ENCODE measurements at regions not wholly inside any gene's neighbourhood (a gene's known extent, or its start where the extent isn't known, plus 50 kb on each side); places are given as distances from the start of the nearest gene placed in this dataset.

DNA sequence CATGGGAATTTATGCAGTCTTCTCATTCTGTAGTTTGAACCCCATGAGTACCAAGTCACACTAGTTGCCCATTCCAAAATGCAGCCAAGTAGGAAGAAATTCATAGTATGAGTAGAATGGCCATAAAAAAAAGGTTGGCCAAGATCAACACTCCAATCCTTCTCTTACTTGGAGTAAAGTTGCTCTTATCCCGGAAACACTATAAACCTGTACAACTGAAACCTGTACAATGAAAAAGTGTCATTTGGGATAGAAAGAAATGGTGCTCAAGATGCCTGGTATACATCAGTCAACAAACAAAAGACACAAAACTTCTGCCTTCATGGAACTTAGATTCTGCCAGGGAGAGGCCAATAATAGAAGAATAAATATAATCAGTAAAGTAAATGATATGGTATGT, 325.0 kb downstream of the NFIB start:
- DNase-seq, result no peak

DNA sequence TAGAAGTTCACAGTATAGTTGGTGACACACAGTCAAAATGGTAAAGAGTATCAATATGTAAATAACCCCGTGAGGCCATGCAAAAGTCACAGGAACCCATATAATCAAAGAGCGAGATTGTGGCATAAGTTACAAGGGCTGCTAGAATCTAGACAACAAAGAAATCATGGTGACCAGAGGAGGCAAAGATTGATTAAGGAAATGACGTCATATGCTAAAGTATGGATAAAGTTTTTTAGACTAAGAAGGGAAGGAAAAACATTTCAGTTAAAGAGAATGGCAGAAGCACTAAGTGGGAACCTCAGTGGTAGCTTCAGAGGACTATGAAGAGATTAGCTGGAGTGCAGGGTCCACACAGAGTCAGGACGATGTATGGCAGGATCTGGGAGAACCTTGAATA, 330.3 kb downstream of the NFIB start:
- no peak for DNase-seq

DNA sequence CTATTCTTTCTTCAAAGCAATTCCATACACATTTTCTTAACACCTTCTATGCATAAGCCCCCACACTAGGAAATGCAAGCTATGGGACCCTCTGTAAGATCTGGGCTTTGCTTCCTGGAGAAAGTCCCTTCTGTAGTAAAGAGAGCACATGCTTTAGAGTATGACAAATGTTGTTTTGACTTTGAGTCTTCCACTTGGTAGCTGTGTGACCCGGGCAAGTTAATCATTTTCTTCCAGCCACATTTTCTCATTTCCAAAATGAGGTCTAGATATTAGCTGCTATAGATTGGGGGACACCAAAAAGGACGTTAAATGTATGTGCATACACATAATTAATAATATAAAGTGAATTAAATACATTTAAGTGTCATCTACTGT, 334.0 kb downstream of the NFIB start:
- no peak for DNase-seq

DNA sequence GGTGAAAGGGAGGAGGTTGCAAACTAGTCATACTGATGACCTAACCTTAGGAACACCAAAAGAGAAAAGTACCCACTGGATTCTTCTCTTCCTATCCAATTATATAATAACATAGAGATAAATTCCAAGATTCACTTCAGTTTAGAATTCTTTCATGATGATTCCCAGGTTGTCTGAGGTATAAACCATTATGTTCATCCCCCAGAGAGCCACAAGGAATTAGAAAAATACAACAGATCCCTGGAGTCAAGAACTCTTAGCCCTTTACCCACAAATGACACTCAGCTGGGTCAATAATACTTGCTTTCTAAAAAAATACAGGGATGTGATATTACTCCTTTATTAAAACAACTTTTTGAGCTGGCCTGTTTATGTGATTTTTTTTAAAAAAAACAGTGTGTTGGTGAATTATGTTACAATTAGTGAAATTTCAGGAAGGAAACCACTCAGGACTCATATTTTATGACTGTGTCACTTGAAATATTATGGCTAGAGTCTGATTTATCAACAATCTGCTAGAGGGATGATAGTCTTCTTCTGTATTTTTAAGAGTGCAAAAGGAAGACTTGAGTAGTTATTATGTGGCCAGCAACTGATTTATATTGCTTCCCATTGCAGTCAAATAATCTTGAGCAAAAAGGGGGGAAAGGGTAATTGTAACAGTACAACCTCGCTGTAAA, 338.2 kb downstream of the NFIB start:
- DNase-seq, result peak; percentile 31

DNA sequence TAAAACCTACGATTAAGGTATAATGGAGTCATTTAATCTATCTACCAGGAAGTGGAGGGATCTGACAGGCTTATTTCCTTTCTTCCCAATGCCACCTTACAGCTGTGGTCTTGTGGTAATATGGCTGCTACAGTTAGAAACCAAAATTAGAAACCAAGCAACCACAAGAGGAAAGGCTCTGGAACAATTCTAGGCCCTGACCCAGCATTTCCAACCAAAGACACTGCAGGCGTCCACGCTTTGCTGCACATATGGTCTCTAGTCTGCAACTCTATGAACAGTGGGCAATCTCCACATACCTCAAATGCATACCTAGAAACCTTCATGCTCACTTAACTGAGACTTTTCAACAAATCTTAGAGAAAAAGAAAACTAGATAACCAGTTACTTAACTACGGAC, 339.1 kb downstream of the NFIB start:
- peak; percentile 90 for DNase-seq

DNA sequence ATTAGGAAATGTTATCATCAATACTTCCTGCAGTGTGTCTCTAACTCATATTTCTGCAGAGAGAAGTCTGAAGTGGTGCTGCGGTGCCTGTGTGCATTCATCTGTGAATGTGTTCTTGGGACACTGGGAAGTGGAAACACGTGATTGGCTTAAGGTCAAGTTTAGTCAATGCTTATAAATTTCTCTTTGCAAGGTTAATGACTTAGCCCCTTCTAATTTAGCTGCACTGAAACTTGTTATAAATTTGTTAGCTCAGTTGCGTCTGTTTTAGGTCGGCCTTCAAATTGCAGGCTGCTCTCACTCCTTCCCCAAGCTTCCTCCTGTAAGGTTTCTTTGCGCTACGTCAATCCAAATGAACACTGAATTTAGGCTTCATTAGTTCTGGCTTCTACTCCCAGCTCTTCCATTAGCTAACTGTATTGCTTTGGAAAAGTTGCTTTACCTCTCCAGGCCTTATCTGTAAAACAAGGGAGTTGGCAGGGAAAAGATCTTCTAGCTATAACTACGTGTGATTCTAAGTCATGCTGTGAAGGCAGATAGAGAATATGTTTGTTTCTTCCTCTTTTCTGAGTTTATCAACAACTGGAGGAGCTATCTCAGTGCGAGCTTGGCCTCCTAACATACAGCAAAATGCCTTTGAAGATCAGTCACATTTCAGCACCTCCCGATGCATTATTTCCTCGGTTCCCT, 341.8 kb downstream of the NFIB start:
- DNase-seq, result peak; percentile 80

DNA sequence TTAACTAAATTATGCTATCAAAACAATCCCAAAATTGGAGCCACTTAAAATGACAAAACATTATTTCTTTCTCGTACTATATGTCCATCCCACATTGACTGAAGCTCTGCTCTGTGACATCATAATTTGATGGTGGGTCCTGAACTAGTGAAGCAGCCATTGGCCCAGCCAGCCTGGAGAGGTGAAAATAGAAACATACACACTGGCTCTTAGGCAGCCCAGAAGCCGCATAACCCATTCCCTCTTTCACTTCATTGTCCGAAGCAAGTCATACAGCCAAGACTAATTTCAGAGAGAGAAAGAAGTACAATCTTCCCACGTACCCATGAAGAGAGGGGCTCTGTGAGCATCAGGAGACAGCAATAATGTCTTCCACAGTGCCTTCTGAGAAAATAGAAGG, 342.5 kb downstream of the NFIB start:
- peak; percentile 48 for DNase-seq

DNA sequence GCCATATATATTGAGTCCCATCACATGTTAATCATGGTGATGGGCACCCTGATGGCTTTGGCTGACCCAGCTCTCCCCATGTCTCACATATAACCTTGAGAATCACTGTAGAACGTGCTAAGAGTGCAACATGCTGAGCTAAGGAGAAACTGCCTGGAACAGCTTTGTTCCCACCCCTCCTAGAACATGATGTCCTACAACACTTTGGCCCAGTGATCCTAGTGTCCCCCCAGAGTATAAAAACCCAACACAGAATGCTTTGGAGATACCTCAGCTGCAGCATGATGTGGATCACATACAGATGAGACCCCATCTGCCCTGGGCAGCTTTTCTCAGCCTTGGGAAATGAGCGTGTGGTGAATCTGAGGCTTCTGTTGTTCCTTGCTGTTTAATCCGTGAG, 343.5 kb downstream of the NFIB start:
- no peak for DNase-seq

DNA sequence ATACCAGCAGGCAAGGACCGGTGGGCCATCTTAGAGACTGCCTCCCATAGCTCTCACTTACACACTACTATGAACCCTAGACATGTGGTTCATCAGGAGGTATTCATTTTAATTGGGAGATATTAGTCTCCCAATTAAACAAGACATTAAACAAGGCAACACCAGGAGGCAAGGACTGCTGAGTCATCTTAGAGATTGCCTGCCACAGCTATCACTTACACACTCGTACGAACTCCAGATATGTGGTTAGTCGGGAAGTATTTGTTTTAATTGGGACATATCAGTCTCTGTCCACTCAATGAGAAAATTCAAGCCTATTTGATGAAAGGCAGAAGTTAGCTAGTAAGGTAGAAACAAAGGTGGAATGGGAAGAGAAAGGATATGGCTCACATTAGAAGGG, 343.9 kb downstream of the NFIB start:
- DNase-seq, result no peak

DNA sequence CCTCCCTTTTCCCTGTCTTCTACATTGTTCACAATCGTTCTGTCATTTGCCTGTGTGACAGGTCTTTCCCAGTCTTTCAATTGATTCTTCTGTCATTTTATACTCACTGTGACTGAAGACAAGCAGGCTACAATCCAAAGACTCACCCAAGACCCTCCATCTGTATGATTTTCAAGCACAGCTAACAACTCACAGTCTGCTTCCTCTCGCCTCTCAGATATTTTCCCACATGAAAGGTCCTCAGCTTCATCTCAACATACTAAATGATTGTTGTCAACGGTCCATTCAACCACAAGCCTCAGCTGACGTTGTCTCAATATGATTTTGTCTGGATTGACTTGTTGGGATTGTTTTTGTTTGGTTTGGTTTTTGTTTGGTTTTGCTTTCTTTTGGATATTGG, 346.5 kb downstream of the NFIB start:
- DNase-seq, result peak; percentile 92

DNA sequence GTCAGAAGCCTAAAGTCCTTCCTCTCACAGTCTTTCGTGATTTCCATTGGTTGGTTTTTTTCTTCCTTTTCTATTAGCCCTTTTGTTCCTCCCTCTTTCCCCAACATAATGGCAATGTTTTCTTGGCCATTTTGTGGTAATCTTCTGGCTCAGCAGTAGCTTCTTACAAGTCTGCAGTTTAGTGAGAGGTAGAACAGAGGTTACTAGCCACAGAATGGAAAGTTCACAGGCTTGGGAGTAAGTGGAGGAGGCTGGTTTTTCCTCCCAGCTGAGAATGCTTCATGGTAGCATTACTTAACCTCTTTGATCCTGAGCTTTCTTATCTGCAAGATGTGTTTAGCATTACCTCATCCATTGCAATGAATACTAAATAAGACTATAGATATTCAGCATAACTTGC, 346.9 kb downstream of the NFIB start:
- no peak for DNase-seq

DNA sequence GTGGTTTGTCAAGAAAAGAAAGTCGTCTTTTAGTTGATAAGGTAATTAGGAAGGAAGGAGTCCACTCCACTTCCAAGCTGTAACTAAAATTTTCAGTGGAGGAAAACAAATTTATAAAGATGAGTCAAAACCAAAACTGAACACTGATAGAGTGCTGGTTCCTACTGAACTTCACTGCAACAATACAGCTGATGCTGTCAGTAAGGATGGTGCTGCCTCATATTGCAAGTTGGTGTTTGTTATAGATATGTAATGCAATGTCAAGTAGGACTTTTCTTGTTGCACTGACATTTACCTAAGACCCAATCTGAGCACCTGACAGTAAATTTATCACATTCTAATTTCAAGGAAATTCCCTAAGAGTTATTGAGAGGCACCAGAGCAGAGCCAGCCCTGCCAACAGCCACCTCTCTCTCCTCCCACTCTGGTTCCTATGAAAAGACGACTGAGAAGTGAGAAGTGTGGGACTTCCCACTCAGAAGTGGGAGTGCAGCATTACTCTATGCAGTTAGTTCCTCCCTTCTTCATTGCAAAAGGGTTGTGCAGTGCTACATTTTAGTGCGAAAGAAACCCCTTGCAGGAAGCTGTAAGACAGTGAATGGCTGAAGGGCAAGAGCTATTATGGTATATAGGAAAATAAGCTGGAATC, 350.8 kb downstream of the NFIB start:
- no peak for DNase-seq

DNA sequence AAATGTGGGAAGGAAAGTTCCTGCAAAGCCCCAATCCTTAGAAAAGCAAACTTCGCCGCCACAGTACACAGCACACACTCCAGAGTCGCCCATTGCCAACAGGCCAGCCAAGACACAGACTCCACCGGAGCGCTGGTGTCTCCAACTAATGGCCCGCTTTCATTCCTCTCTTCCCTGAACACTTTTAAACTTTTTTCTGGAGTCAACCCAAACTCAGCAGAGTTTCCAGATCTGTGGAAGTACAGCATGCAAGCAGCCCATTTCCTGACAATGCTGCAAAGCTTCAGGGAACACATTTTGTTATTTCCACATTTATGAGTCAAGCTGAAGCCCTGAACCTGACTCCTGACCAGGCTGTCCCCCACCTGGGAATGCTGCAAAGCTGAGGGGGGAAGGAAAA, 351.9 kb downstream of the NFIB start:
- no peak for DNase-seq

DNA sequence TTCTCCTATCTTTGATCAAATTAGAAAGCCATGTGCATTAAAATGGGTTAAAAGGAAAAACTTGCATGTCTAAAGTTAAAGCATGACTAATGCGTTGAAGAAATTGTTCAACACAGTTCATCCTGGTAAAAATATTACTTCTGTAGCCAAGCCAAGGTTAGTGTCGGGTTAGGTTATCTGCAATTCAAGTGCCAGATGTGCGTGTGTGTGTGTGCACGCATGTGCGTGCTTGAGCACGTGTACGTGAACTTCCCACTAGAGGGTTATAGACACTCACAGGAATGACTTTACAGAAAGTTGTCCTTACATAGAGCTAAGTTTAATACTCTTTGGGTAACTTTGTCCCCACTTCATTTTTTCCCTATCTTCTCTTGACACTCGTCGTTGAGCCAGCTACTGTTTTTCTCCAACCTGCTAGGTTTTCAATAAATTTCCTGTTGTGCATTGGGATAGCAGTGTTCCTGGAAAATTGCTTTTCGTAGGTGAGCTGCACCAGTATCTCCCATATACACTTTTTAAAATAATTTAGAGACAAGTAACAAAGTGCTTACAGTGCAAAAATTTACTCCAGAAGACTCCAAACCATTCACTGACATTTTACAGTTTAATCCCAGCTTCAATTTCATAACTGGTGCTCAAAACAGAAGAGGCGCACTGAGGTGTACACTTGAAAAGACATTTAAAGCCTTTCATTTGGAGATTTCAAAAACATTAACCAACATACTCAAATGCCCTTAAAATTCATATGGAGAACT, 353.8 kb downstream of the NFIB start:
- DNase-seq, result no peak

DNA sequence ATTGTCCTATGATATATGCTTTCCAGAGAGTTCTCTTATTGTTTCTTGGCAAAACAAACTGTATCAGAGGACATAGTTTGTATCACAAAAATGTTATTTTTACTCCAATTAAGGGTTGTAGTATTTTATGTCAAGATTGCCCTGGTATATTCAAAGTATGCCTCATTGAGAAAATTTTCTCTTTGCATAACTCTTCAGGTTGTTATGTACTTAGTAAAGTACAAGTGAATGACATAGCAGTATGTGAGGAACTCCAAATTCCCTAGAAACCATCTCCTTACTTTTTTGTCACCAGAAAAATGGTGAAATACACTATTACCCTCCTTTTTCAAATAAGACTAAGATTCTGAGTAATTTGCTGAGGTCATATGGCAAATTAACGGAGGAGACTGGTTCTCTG, 355.3 kb downstream of the NFIB start:
- DNase-seq, result no peak

DNA sequence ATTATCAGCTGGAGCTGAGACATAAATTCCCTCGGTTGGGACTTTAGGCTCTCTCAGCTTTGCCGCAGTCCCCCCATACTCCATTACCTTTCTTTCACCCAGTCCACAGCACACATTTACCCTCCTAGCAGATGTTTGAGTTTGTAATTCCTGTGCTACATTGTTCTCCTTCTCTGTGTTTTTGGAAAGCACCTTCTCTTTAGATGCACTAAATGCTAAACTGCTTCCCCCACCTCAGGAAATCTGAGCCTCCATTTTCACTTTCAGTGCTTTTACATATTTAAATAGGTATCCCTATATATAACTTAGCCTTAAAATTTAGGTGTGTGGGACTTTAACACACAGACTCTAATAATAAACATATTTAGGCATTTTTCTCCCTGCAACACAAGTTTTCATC, 356.9 kb downstream of the NFIB start:
- no peak for DNase-seq

DNA sequence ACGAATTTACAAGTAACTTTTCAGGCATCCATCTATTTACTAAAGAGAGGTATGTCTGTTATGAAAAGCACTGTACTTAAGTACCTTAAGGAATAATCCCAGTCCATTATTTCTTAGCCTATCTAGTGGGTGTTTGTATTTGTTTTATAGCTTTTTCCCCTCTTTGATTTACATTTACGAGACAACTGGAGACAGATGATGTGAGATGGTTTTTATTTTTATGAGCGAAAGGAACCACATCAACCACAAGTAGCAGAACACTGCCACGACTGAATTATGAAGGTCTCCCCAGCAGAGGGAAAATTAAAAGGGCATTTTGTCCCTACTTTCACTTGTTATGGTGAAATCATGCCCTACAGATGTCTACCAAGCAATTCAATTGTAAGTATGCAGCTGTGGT, 357.8 kb downstream of the NFIB start:
- peak; percentile 96 for DNase-seq

DNA sequence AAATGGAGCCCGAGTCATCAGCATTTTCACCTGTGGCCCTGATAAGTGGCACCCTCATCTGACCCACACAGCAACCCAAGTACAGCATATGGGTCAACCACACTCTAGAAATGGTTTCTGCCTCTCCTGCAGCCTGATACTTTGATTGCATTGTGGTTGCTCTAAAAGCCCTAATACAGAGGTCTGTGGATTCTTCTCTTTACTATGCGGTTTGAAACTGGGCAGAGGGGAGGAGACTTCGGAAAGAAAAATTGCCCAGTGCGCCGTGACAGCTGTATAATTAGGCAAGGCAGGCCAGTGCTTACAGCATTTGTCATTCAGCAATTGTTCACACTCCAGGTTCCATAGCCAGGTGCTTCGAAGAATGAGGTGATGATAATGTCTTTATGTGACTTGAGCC, 361.0 kb downstream of the NFIB start:
- DNase-seq, result peak; percentile 61

DNA sequence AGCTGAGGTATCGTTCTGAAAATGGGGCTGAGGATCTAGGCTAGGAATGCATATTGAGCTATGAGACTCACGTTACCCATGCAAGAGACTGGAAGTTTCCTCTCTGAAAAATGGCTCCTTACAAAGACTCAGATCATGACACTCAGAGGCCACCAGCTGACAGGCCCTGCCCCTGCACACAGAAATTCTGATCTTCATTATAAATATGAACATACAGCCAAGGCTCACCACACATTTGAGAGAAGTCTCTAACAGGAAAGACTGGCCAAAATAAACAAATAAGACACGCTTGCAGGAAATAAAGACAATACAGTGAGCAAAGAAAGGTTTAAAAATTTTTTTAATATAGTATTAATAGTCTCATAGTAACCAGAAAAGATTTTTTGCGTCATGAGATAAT, 365.9 kb downstream of the NFIB start:
- DNase-seq, result no peak

DNA sequence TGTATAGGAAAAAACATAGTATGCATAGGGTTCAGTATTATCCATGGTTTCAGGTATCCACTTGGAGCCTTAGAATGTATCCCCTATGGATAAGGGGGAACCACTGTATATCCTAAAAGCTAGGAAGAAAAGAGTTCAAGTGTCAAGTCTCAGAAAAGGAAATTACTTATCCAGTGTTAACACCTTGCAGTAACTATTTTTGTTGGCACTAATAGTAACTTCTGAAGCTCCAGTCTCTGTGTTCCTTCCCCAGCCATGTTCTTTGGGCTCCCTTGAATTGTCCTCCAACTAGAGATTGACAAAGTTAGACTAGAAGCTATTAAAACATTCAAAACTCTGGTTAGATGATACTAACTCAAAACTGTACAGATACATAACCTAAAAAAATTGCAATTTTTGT, 370.8 kb downstream of the NFIB start:
- no peak for DNase-seq

DNA sequence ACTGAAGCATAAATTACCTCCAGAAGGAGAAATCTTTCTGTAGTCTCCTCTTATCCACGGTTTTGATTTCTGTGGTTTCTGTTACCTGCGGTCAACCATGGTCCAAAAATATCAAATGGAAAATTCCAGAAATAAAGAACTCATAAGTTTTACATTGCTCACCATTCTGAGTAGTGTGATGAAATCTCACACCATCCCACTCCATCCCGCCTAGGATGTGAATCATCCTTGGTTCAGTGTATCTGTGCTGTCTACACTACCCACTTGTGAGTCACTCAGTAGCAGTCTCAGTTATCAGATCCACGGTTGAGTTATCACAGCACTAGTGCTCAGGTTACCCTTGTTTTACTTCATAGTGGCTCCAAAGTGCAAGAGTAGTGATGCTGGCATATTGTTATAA, 371.2 kb downstream of the NFIB start:
- DNase-seq, result peak; percentile 83

DNA sequence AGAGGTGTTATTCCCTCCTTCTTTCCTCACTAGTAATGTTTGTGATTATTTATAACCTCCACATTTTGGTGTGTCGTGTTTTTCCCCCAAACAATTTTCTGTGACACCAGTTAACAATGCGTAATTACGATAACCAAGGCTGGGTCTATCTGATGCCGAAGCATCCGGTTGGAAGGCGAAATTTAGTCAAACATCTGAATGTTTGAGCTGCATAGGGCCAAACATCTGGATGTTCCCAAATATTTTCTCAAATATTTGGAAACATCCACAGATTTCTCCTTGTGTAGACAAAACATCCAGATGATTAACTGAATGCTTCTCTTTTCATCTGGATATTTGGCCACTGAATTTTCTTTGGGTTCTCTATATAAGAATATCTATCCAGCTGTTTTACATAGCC, 371.7 kb downstream of the NFIB start:
- no peak for DNase-seq

DNA sequence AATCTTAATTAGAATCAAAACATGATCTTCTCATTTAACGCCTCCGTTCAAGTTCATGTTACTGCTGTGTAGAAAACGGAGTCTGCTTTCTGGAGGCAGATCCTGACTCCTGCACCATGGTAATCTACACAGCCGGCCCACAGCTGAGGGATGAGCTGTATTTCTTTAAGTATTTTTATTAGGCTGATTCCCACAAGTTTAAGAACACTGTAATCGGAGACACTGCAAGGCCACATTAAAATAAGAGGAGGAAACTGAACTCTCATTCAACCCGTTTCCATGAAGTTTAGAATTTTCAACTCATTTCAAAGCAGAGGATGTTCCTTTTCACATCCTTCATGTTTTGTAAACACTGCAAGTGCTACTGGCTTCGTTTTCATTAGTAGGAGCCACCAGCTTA, 372.2 kb downstream of the NFIB start:
- DNase-seq, result no peak
